GM10266 (cell line): ENCODE measurements at regions not wholly inside any gene's neighbourhood (a gene's known extent, or its start where the extent isn't known, plus 50 kb on each side); places are given as distances from the start of the nearest gene placed in this dataset.

ENCODE experiments used
- DNase-seq: peaks from one replicate; pipeline ENCODE4 v3.0.0; 2012; ENCODE audit errors: extremely low spot score
- CTCF ChIP-seq: IDR thresholded peaks from 2 replicates; pipeline ENCODE4 v1.5.1; 2012; ENCODE audit warnings: mild to moderate bottlenecking, low read depth; ENCODE audit not compliant: control insufficient read depth, insufficient read depth; ENCODE audit errors: missing control alignments

- TF ChIP-seq CTCF = no peak
- no peak for DNase-seq
These were observed 74.1 kb upstream of the PREP start for GRCh38 chr6:105476978-105477377.

DNA sequence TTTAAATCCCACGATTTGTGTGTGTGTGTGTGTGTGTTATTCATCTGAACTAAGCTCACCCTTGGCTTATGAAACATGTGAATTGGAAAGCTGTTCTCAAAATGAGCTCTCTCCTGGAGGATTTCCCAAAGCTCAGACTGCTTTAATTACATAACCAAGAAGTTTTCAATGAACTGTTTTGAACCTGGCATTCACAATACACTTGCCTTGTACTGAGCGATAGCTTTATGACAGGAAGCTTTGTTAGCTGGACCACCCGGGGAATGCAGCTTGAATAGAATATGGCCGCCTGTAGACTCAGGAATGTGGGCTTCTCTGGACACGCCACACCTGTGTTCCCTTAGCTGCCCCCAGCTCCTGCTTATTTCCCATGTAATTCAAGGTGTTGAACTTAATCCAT is 71.4 kb upstream of the PREP start:
- no peak for DNase-seq

DNA sequence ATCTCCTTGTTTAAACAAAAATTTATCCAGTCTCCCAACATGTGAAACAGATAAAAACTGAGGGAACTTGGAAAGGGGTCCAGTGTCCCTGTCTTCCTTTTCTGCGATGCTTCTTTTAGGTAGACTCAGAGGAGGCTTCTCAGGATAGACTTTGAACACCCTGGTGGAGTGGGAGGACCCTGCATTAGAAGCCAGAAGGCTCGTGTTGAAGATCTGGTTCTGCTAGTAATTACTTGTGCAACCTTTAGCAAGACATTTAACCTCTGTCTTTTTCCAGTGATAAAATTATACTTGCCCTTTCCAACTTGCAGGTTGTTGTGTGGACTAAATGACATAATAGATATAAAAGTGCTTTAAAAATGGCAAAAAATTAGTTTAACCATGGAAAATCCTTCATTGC is 67.1 kb upstream of the PREP start:
- no peak for TF ChIP-seq CTCF
- DNase-seq = no peak

More for the DNA sequence above, 71.4 kb upstream of the PREP start:
- TF ChIP-seq CTCF = no peak

DNA sequence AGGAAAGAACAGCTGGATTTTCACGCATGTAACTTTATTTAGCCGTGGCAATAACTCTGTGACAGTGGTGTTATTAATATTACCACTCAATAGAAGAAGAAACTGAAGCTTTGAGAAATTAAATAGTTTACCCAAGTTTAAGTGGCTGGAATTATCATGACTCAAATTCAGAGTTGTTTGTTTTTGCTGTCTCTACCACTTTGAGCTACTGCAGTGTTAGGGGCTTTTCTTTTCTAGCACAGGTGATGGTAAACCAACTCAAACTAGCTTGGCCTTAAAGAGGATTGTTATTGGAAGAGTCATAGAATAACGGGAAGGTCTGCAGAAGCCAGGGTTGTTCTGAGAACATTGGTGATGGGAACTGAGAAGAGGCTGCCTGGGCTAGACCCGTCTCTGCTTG is 66.0 kb upstream of the PREP start:
- DNase-seq = no peak
- no peak for TF ChIP-seq CTCF

DNA sequence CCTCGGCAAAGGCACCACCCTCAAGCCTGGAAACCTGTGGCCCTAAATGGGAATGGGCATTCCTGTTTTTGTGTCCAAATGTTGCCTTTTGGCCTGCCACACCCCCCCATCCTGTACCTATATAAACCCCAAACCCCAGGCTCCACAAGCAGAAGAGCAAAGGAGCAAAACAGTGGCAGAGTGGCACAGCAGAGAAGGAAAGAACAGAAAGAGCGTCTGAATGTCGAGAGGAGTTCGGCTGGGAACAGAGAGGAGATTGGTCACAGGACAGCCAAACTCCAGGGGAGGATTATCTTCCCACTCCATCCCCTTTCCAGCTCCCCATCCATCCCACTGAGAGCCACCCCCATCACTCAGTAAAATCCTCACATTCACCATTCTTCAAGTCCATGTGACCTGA is 58.0 kb upstream of the PREP start:
- TF ChIP-seq CTCF = no peak
- no peak for DNase-seq

GRCh38 chr6:105459864-105460263 is 57.0 kb upstream of the PREP start:
- no peak for DNase-seq
- no peak for TF ChIP-seq CTCF

DNA sequence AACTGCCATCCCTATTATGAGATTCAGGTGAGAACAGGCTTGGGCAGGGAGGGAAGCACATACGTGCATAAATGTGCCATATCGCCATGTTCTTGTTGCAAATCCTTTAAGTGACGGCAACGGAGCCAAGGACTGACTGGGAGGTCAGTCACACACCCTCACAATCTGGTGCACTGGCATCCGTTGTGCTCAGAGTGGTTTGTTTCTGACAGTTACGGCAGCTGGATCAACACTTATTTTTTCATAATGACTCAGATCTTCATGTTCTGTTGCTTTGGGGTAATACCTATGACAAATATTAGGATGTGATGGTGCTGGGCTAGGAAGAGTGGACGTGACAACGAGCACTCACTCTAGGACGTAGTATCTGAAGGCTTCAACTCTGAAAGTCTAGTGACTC is 56.2 kb upstream of the PREP start:
- TF ChIP-seq CTCF = no peak
- peak; percentile 48 for DNase-seq
